ENCODE measurements at regions not wholly inside any gene's neighbourhood (a gene's known extent, or its start where the extent isn't known, plus 50 kb on each side); places are given as distances from the start of the nearest gene placed in this dataset.

DNA sequence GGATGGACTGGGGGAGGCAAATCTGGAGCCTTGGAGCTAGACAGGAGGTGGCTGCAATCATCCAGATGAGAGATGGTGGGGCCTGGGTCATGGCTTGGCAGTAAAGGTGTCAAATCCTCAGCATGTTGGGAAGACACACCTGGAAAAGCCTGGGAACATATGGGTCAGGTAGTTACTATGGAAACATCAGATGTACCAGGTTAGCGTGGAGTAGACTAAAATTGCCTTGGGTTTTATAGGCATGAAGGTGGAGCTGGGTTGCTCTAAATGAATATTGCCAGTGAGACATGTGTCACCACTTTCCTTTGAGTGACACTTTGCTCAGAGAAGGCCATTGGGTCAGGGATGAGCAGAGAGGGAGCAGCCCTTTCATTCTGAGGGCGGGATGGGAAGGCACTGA, 473.7 kb downstream of the TBC1D22A start:
- H3K4me2 ChIP-seq (ENCODE audit: low read depth, low read length) = no peak overlapping the region
- no peak overlapping the region for H3K27ac ChIP-seq (ENCODE audit: insufficient read depth, low read length)
- whole genome bisulfite sequencing, 2 experiments (ENCODE audit: extremely low coverage in 2 of 2, insufficient read length in 1 of 2) = no CpG with 5 or more reads among the region's 2 CpGs
- H3K4me1 ChIP-seq (ENCODE audit: control insufficient read depth, insufficient read depth, low read length) = no peaks in the 10 kb centered on the region
- H4K20me1 ChIP-seq (ENCODE audit: insufficient read depth, low read length) = no peaks in the 10 kb centered on the region
- no peak overlapping the region for H2AK5ac ChIP-seq (ENCODE audit: low read depth, low read length)
- no peak for TF ChIP-seq BHLHE40 (IDR thresholded peaks at IDR 0.05; ENCODE audit: low read depth, low read length)
- no peak for TF ChIP-seq POLR2A (IDR thresholded peaks at IDR 0.05; ENCODE audit: low read depth, low read length)
- no peak for TF ChIP-seq SMC3 (IDR thresholded peaks at IDR 0.05; ENCODE audit: low read depth, low read length)
- TF ChIP-seq NFE2L2 (IDR thresholded peaks at IDR 0.05; ENCODE audit: low read depth, low read length) = no peak
- no peak for TF ChIP-seq CEBPB (IDR thresholded peaks at IDR 0.05; ENCODE audit: low read depth, low read length)
- no peak for TF ChIP-seq MAZ (IDR thresholded peaks at IDR 0.05; ENCODE audit: borderline replicate concordance, low read depth, low read length)
- TF ChIP-seq, protein P1, sequence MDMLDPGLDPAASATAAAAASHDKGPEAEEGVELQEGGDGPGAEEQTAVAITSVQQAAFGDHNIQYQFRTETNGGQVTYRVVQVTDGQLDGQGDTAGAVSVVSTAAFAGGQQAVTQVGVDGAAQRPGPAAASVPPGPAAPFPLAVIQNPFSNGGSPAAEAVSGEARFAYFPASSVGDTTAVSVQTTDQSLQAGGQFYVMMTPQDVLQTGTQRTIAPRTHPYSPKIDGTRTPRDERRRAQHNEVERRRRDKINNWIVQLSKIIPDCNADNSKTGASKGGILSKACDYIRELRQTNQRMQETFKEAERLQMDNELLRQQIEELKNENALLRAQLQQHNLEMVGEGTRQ (IDR thresholded peaks at IDR 0.05; ENCODE audit: low read depth, low read length) = no peak
- no peak for TF ChIP-seq RAD21 (IDR thresholded peaks at IDR 0.05; ENCODE audit: low read length)
- TF ChIP-seq MAFK (IDR thresholded peaks at IDR 0.05; ENCODE audit: low read depth, low read length) = no peak
- no peak for TF ChIP-seq RCOR1 (IDR thresholded peaks at IDR 0.05; ENCODE audit: insufficient replicate concordance, low read length)
- TF ChIP-seq, protein P2, sequence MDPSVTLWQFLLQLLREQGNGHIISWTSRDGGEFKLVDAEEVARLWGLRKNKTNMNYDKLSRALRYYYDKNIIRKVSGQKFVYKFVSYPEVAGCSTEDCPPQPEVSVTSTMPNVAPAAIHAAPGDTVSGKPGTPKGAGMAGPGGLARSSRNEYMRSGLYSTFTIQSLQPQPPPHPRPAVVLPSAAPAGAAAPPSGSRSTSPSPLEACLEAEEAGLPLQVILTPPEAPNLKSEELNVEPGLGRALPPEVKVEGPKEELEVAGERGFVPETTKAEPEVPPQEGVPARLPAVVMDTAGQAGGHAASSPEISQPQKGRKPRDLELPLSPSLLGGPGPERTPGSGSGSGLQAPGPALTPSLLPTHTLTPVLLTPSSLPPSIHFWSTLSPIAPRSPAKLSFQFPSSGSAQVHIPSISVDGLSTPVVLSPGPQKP (IDR thresholded peaks at IDR 0.05; ENCODE audit: borderline replicate concordance, low read depth, low read length) = no peak
- no peak for TF ChIP-seq FOS (IDR thresholded peaks at IDR 0.05; ENCODE audit: low read depth, low read length)
- ChIA-PET POLR2A (ENCODE audit: unreplicated experiment) (no interaction called here), CTCF (no interaction called here)
- H3K36me3 ChIP-seq (ENCODE audit: control insufficient read depth, insufficient read depth, low read length) = no peaks in the 10 kb centered on the region
- no peak overlapping the region for H3K9ac ChIP-seq (ENCODE audit: low read depth, low read length)
- H4K5ac ChIP-seq (ENCODE audit: low read depth, low read length) = no peak overlapping the region
- H2AK9ac ChIP-seq (replicated peaks; ENCODE audit: low read depth, low read length, poor library complexity) = no peak overlapping the region
- H4K91ac ChIP-seq (ENCODE audit: insufficient read depth, low read depth, low read length) = no peak overlapping the region
- H4K8ac ChIP-seq (ENCODE audit: low read depth in 2 of 2, low read length in 2 of 2) = no peak overlapping the region
- intact Hi-C loops (cut with micrococcal nuclease) = no loop called here
- dilution Hi-C loops (cut with HindIII; ENCODE audit: low sequenced_read_pairs, unreplicated experiment) = no loop called here
- H3K14ac ChIP-seq (replicated peaks; ENCODE audit: low read depth, low read length) = no peak overlapping the region
- no peak overlapping the region for H2BK120ac ChIP-seq (ENCODE audit: low read depth, low read length)
- no peaks in the 10 kb centered on the region for H3K79me1 ChIP-seq (ENCODE audit: low read depth in 1 of 2, low read length in 2 of 2)
- peaks cover 3% of the 10 kb centered on the region; the same call in 1 of the 2 replicates for H3K9me3 ChIP-seq (ENCODE audit: control insufficient read depth, insufficient read depth, low read length)
- no peak overlapping the region for H3K18ac ChIP-seq (ENCODE audit: low read depth, low read length)
- no peak for DNase-seq
- no peak overlapping the region for H2BK5ac ChIP-seq (ENCODE audit: low read depth, low read length, poor library complexity, severe bottlenecking)
- no peak overlapping the region for H2AFZ ChIP-seq (replicated peaks; ENCODE audit: low read length, poor library complexity)
- H3K4me3 ChIP-seq (ENCODE audit: insufficient read depth, low read depth, low read length) = no peak overlapping the region
- H3K56ac ChIP-seq (ENCODE audit: extremely low read depth, insufficient read depth, low read length) = no peak overlapping the region
- ATAC-seq (ENCODE audit: low read depth) = no peak
- no peak overlapping the region for H2BK15ac ChIP-seq (ENCODE audit: low read depth, low read length)
- H3K4ac ChIP-seq (ENCODE audit: low read depth, low read length) = no peak overlapping the region
- no peaks in the 10 kb centered on the region; the same call in 1 of the 2 replicates for H3K27me3 ChIP-seq (ENCODE audit: control insufficient read depth, insufficient read depth, low read length)
- in situ Hi-C loops (cut with MboI; ENCODE audit: low sequenced_read_pairs) = no loop called here
- H3K9me1 ChIP-seq (ENCODE audit: insufficient read depth, low read length) = no peaks in the 10 kb centered on the region
- no peak overlapping the region for H3K23ac ChIP-seq (ENCODE audit: low read depth, low read length)
- no peak overlapping the region for H2BK20ac ChIP-seq (ENCODE audit: low read depth, low read length)
- no TSS peak for BruUV-seq (replicated peaks)

All from IMR-90 (cell line).